Gastrocnemius medialis (tissue), 4 donors: ENCODE measurements at regions not wholly inside any gene's neighbourhood (a gene's known extent, or its start where the extent isn't known, plus 50 kb on each side); places are given as distances from the start of the nearest gene placed in this dataset.

Source experiments
- POLR2A ChIP-seq, 2 donors: fragments of 450-650 bp; IDR thresholded peaks; one replicate each; pipeline ENCODE4 v1.6.1; 2017; ENCODE audit warnings: antibody characterized with exemption in 2 of 2, mild to moderate bottlenecking in 2 of 2, moderate library complexity in 2 of 2
- TF ChIP-seq, protein P1 (sequence below), 5 experiments: fragments of 450-650 bp in 3 of 5; fragments of 200-600 bp in 2 of 5; sonication (generic) in 2 of 5; IDR thresholded peaks in 4 of 5; conservative IDR thresholded peaks in 1 of 5; 1 replicate in 4 of 5; 2 replicates in 1 of 5; pipeline ENCODE4 v1.5.1; 2016 to 2019; ENCODE audit warnings: antibody characterized with exemption in 5 of 5, mild to moderate bottlenecking in 3 of 5, moderate library complexity in 3 of 5

DNA sequence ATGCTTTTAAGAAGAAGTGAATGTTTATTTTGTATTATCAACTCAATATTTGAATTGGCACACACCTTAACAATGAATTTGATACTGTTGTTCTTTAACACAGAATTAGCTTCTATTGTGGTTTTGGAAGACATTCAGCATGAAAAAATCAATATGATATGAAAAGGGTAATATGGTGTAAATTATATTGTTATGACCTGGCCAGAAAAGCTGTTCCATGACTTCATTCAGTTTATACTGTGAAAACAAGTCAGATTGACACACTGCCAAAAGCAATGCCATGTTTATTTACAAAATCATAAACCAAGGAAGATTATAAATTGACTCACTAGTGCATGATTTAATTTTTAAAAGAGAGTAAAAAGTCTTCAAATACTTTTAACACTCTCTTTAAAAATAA, 851.4 kb upstream of the SEL1L start:
- no peak for TF ChIP-seq POLR2A (IDR thresholded peaks at IDR 0.05)
- TF ChIP-seq, protein P1, sequence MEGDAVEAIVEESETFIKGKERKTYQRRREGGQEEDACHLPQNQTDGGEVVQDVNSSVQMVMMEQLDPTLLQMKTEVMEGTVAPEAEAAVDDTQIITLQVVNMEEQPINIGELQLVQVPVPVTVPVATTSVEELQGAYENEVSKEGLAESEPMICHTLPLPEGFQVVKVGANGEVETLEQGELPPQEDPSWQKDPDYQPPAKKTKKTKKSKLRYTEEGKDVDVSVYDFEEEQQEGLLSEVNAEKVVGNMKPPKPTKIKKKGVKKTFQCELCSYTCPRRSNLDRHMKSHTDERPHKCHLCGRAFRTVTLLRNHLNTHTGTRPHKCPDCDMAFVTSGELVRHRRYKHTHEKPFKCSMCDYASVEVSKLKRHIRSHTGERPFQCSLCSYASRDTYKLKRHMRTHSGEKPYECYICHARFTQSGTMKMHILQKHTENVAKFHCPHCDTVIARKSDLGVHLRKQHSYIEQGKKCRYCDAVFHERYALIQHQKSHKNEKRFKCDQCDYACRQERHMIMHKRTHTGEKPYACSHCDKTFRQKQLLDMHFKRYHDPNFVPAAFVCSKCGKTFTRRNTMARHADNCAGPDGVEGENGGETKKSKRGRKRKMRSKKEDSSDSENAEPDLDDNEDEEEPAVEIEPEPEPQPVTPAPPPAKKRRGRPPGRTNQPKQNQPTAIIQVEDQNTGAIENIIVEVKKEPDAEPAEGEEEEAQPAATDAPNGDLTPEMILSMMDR (IDR thresholded peaks at IDR 0.05 in 4 of 5, conservative IDR thresholded peaks at IDR 0.05 in 1 of 5) = no peak
